NCI-H1436 treated with DMSO at 0.1 percent for 48 hours (cell line): ENCODE measurements at regions not wholly inside any gene's neighbourhood (a gene's known extent, or its start where the extent isn't known, plus 50 kb on each side); places are given as distances from the start of the nearest gene placed in this dataset.
"Not testable (repeated sequence)": the region's sequence is repeated elsewhere in the genome, so short reads cannot be mapped to it uniquely, and the experiment has no call there.

Source experiments
- DNase-seq: peaks from one replicate; lab custom pipeline; 2025; lab: John Stamatoyannopoulos, UW

DNA sequence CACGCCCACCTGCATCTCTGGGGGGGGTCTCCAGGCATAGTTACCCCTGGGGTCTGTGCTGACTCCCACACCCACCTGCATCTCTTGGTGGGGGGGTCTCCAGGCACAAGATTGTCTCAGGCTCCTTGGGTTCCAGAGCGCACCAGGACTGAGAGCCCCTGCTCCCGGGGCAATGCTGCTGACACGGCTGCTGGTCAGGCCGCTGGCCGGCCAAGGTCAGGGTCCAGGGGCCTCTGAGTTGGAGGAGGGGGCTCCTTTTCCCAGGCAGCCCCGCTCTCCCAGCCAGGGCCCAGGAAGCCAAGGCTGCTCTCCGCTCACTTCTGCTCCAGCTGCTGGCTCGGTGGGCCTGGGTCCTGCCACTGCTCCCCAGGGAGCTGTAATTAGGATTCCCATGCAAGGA lies 77.3 kb upstream of the SFSWAP start:
- DNase-seq, result not testable (repeated sequence)

- DNase-seq, result no peak
These were observed 76.9 kb upstream of the SFSWAP start for GRCh38 chr12:131634037-131634436.

DNA sequence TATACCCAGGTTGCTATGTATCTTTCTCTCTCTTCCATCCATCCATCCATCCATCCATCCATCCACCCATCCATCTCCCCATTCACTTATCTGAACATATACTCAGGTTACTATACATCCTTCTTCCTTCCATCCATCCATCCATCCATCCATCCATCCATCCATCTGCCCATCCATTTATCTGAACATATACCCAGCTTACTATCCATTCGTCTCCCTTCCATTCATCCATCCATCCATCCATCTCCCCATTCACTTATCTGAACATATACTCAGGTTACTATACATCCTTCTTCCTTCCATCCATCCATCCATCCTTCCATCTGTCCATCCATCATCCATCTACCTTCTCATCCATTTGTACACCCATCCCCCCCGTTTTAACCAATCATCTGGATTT lies 75.9 kb upstream of the SFSWAP start:
- DNase-seq, result not testable (repeated sequence)

DNA sequence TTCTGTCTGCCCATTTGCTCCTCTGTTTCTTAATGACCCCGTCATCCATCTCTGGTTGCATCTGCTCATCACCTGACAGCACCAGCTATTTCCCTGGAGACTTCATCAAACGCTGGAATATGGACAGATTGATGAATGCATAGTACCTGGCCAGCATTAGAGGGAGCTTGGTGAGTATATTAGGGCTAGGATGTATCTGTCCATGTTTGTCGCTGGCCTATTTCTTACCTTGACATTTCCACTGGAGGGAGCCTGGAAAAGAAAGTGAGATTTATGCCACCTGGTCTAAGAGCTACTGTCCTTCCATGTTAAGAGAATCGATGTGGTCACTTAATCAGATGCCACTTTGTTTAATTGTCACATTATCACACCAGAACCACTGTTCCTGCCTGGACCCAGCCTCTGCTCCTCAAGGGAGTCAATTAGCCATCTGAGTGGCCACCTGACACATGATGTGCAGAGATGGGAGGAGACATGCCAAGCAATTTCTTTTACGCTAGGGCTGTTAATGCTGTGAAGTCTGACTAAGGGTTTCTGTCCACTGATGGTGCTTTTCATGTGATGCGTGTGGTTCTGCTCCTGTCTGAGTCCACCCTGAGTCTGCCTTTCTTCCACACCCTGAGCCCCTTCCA lies 75.3 kb upstream of the SFSWAP start:
- DNase-seq, result no peak

GRCh38 chr12:131636266-131636665 lies 74.6 kb upstream of the SFSWAP start:
- no peak for DNase-seq

DNA sequence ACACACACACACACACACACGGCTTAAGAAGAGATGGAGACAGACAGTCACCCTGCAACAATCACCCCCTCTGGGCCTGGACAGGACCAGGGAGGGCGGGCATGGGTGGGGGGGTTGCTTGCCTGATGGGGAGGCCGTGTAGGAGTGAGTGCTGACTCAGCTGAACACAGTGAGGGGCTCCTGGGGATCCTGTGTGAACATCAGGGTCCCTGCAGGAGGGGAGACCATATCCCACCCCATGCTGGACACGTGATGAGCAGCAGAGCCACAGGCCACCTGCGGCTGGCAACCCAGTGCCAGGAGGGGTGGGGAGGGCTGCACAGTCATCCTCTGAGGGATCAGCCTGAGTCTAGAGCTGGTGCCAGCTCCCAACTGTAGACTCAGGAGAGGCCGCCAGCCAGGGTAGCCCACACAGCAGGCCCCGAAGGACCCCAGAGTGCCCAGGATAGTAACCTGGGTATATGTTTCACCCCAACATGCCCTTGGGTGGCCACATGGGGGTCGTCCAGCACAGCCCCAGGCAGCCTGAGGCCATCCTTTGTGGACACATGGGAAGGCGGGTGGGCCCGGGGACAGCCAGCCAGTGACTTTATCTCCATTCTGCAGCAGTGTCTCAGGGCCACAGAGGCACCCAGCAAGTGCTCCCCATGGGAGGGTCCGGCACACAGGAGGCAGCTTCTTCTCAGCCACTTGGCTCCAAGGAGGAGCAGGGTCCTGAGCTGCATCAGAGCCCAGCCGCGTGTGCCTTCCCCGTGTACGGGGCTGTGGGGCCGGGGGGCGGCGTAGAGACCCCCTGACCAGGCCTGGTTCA lies 73.7 kb upstream of the SFSWAP start:
- DNase-seq, result no peak

- no peak for DNase-seq
These were observed 72.9 kb upstream of the SFSWAP start for GRCh38 chr12:131637986-131638385.

DNA sequence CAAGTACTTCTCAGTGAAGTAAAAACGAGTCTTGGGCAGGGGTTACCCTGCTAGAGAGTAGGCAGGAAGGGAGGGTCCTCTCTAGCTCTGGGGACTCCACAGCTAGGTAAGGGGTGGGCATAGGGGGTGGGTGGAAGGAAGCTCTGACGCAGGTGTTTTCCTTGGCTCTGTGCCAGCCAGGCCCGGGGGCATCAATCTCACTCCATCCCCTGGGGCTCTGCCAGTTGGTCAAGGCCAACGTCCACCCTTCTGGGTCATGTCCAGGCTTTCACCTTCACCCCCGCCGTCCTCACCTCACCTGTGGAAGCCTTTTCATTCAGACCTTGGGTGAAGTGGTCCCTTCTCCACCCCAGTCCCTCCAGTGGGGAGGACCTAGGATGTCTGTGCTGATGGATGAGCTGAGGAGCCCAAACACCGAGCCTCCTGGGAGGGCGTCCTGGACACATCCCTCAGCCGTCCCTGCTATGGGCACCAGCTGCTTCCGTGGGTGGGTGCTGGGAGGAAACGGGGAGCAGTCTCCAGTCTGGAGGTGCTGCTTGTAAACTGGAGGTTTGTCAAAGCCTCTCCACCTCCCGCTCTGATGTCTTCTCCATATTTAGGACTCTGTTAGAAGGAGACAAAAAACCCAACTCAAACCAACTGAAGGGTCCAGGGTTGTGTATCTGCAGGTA lies 71.5 kb upstream of the SFSWAP start:
- DNase-seq, result no peak

- DNase-seq, result no peak
These were observed 70.4 kb upstream of the SFSWAP start for GRCh38 chr12:131640525-131640924.

GRCh38 chr12:131641315-131641714 lies 69.6 kb upstream of the SFSWAP start:
- no peak for DNase-seq

DNA sequence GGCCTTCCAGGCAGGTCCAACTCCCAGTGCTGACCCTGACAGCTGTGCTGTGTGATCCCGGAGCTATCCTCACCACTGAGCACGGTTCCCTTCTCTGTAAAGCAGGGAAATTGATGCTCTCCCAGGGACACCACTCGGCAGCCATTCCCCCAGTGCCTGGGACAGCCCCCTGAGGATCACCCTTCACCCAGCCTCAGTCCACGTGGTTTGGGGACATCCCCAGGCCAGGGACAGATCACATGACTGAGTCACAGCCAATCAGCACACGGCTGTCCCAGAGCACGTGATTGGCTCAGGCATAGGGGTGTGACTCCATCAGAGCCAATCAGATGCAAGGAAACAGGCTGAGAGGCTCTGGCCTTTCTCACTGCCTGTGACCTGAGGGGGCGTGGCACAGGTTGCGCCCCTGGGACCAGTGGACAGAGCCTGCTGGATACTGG lies 68.8 kb upstream of the SFSWAP start:
- no peak for DNase-seq

- no peak for DNase-seq
These were observed 68.1 kb upstream of the SFSWAP start for GRCh38 chr12:131642771-131643170.

- DNase-seq, result no peak
These were observed 67.0 kb upstream of the SFSWAP start for GRCh38 chr12:131643631-131644452.

DNA sequence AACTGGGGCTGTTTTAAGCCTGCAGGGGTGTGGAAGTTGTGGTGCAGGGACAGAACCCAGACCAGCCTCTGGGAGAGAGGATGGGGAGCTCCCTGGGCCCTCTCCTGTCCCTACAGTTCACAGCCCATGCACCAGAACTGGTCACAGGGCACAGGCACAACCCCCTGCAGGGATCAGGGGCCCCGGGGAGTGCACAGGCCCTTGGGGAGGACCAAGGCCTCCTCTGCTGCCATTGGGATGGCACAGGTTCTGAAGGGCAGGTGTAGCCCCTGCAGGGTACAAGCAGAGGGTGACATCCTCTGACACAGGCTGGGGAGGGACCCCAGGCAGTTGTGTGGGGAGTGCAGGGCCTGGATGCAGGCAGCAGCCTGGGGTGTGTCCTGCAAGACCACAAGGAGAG lies 66.4 kb upstream of the SFSWAP start:
- no peak for DNase-seq

DNA sequence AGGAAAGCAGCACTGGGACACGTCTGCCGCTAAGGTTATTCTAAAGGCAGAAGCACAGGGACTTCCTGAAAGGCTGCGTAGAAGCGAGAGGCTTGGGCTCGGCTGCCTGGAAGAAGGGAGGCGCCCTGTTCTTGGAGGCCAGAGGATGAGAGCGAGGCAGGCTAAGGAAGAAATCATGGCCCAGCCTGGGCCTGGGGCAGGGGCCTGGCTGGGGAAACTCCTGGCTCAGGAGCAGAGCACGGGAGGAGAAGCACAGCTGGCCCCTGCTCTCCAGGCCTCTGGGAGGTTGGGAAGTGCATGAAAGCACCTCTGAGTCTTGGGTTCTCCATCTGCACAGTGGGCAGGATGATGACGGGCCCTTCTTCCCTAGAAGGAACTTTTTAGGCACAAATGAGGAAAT lies 66.0 kb upstream of the SFSWAP start:
- not testable (repeated sequence) for DNase-seq

DNA sequence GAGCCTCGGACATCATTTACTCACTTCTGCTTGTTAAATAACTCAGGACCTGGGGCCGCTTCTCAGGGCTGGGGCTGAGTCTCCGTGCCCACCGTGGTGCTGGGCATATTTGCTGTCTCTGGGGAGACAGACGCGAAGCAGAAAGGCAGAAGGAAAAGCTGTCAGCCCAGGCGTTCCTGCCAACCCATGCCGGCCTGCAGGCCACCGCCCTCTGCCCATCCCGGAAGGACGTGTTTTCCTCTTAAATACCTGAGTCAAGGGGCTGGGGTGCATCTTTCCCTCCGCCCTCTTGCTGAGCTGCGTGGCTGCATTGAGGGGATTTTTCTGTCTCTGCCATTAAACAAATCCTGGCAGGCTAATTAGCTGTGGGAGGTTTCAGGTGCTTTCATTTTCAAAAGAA lies 65.3 kb upstream of the SFSWAP start:
- not testable (repeated sequence) for DNase-seq

DNA sequence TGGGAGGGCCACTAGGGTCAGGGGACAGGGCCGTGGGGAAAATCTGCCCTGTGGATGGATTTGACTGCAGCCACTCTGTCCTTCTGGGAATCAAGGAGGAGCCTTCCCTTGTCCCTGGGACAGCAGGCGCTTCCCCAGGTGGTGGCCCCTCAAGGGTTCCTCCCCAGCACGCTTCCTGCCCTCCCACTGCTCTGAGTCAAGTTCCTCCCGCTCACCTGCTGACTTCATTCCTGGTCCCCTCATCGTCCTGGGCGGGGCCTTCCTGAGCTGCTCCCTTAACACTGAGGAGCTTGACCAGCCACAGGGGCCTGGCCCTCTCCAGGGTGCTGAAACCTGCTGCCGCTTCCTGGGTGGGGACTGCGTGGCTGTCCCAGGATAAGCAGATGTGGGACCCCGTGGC lies 64.4 kb upstream of the SFSWAP start:
- not testable (repeated sequence) for DNase-seq

DNA sequence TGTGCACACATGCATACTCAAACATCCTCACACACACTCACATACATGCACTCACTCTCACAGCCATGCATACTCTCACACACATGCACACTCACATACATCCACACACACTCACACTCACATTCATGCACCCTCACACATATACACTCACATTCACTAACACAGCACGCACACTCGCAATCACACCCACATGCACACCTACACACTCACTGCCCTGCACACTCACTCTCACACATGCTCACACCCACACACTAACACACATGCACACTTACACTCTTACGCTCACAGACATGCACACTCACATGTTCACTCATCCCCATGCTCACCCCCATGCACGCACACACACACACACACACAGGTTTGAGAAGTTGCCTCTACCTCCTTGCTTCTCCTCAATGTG lies 63.2 kb upstream of the SFSWAP start:
- no peak for DNase-seq

- not testable (repeated sequence) for DNase-seq
These were observed 55.3 kb upstream of the SFSWAP start for GRCh38 chr12:131655469-131656174.

GRCh38 chr12:131656796-131657195 lies 54.1 kb upstream of the SFSWAP start:
- not testable (repeated sequence) for DNase-seq

- not testable (repeated sequence) for DNase-seq
These were observed 52.3 kb upstream of the SFSWAP start for GRCh38 chr12:131658605-131659004.
